GM12878 (cell line): ENCODE measurements at regions not wholly inside any gene's neighbourhood (a gene's known extent, or its start where the extent isn't known, plus 50 kb on each side); places are given as distances from the start of the nearest gene placed in this dataset.

Experiments used
- ATAC-seq: fragments of 200-7000 bp; cut with Tn5 transposase; 3 replicates; pipeline ENCODE4 v1.9.1; 2020; ENCODE audit warnings: mild to moderate bottlenecking, moderate library complexity
- BruUV-seq: library from RNA; stranded (reverse); fragments of 400-500 nt; replicated peaks from 2 replicates; lab custom pipeline; 2021; lab: Mats Ljungman, UMichigan
- CTCF ChIA-PET: fragments of 300-600 bp; sonication (Branson Sonifier 250); formaldehyde crosslinking; extraction: SDS; loops from one replicate; lab custom pipeline; 2021; ENCODE audit warnings: inconsistent platforms; lab: Yijun Ruan, JAX
- POLR2A ChIA-PET: fragments of 350-600 bp; formaldehyde crosslinking; extraction: SDS; loops from one replicate; lab custom pipeline; 2021; ENCODE audit warnings: inconsistent platforms; lab: Charles Lee
- RAD21 ChIA-PET: fragments of 300-600 bp; sonication (Branson Sonifier 250); formaldehyde crosslinking; loops from one replicate; lab custom pipeline; 2023; ENCODE audit warnings: antibody characterized with exemption; ENCODE audit not compliant: unreplicated experiment; lab: Charles Lee
- SMC1A ChIA-PET: fragments of 300-600 bp; sonication (Branson Sonifier 250); formaldehyde crosslinking; loops from one replicate; lab custom pipeline; 2023; ENCODE audit not compliant: unreplicated experiment, uncharacterized antibody; lab: Charles Lee
- DNase-seq: peaks from one replicate; pipeline ENCODE4 v3.0.0-alpha.2; 2011; ENCODE audit warnings: low read depth, low spot score
- FAIRE-seq: peaks from 3 replicates; lab custom pipeline; 2011; peaks lifted over from hg19 to GRCh38; lab: Jason Lieb, UNC
- H2AFZ ChIP-seq: 2 replicates; pipeline ENCODE4 v1.6.0; 2011; ENCODE audit warnings: low read depth, low read length, control low read depth; ENCODE audit not compliant: control insufficient read depth
- H3K27ac ChIP-seq: 2 replicates; pipeline ENCODE4 v1.5.1; 2011; ENCODE audit warnings: control low read depth; ENCODE audit not compliant: control insufficient read depth, insufficient read depth
- H3K27me3 ChIP-seq, 2 experiments: replicated peaks in 1 of 2; 2 replicates each; pipeline versions ENCODE4 v1.6.0 to v1.6.1; 2011; ENCODE audit warnings: low read length in 1 of 2; ENCODE audit not compliant: control insufficient read depth in 2 of 2, insufficient read depth in 2 of 2
- H3K36me3 ChIP-seq, 2 experiments: 2 replicates each; pipeline ENCODE4 v1.5.1; 2011; ENCODE audit warnings: low read length in 1 of 2; ENCODE audit not compliant: control insufficient read depth in 2 of 2, insufficient read depth in 2 of 2
- H3K4me1 ChIP-seq: 2 replicates; pipeline ENCODE4 v1.6.1; 2011; ENCODE audit warnings: mild to moderate bottlenecking, low read length, moderate library complexity, mixed read lengths; ENCODE audit not compliant: control insufficient read depth, insufficient read depth
- H3K4me2 ChIP-seq: 2 replicates; pipeline ENCODE4 v1.6.0; 2011; ENCODE audit warnings: control low read depth; ENCODE audit not compliant: control insufficient read depth, insufficient read depth
- H3K4me3 ChIP-seq: fragments of 200-600 bp; sonication (generic); 2 replicates; pipeline ENCODE4 v1.5.1; 2016
- H3K79me2 ChIP-seq: 2 replicates; pipeline ENCODE4 v1.6.0; 2011; ENCODE audit warnings: low read length; ENCODE audit not compliant: control insufficient read depth, insufficient read depth
- H3K9ac ChIP-seq: 2 replicates; pipeline ENCODE4 v1.8.0; 2011; ENCODE audit warnings: low read length, control low read depth, mixed read lengths; ENCODE audit not compliant: control insufficient read depth, insufficient read depth
- H3K9me3 ChIP-seq: replicated peaks from 3 replicates; pipeline ENCODE4 v1.5.1; 2011; ENCODE audit warnings: mild to moderate bottlenecking, low read length; ENCODE audit not compliant: control insufficient read depth, insufficient read depth
- H4K20me1 ChIP-seq: 2 replicates; pipeline ENCODE4 v1.6.0; 2011; ENCODE audit not compliant: control insufficient read depth, insufficient read depth
- ASH2L ChIP-seq: fragments of 300-600, 200-600 bp; sonication (generic); IDR thresholded peaks from 2 replicates; pipeline ENCODE4 v1.6.1; 2017; ENCODE audit warnings: low read depth, mild to moderate bottlenecking, borderline replicate concordance
- ATF7 ChIP-seq: fragments of 450-650 bp; IDR thresholded peaks from 2 replicates; pipeline ENCODE4 v1.6.1; 2016; ENCODE audit warnings: low read depth, mild to moderate bottlenecking
- MAX ChIP-seq: IDR thresholded peaks from 2 replicates; pipeline ENCODE4 v1.6.1; 2012; ENCODE audit warnings: low read depth, low read length, improper control_type of control experiment
- NR2F1 ChIP-seq: fragments of 450-650 bp; conservative IDR thresholded peaks from 2 replicates; pipeline ENCODE4 v1.6.1; 2017; ENCODE audit warnings: mild to moderate bottlenecking
- PKNOX1 ChIP-seq: fragments of 450-650 bp; IDR thresholded peaks from 2 replicates; pipeline ENCODE4 v1.6.1; 2016; ENCODE audit warnings: mild to moderate bottlenecking
- ZBTB11 ChIP-seq: fragments of 450-650 bp; formaldehyde crosslinking; IDR thresholded peaks from 2 replicates; pipeline ENCODE4 v1.5.0; 2022; ENCODE audit warnings: mild to moderate bottlenecking, missing genetic modification characterization
- WGBS: methylation state at CpG from one replicate; pipeline ENCODE4 v1.1.6; 2016; ENCODE audit warnings: low lambda C conversion rate; ENCODE audit not compliant: insufficient replicate concordance, insufficient coverage; ENCODE audit errors: missing lambda C conversion rate; 5-methylcytosine and 5-hydroxymethylcytosine counted together
- in situ Hi-C: fragments of 300-500 bp; cut with MboI; formaldehyde crosslinking; loops from 9 replicates; pipeline ENCODE4 v1.14.3; 2018; ENCODE audit warnings: mixed read lengths
- intact Hi-C: fragments of 100-400 bp; cut with micrococcal nuclease; formaldehyde crosslinking; loops from one replicate; pipeline ENCODE4 v1.14.2; 2022; ENCODE audit not compliant: unreplicated experiment

- TF ChIP-seq ATF7 (no peak), NR2F1 (peak; percentile 92), MAX (no peak), PKNOX1 (0 out of 2 replicates have a peak, but pooled peaks have one; percentile 15), ZBTB11 (CRISPR knock-in tag) (no peak), ASH2L (no peak)
- Histone ChIP-seq H4K20me1 (no peaks in the 10 kb centered on the region), H3K9ac (peak overlapping the region; percentile 70), H3K4me1 (no peaks in the 10 kb centered on the region), H3K4me2 (peak overlapping the region; percentile 57; the same call in 1 of the 2 replicates), H3K27ac (peak overlapping the region; percentile 77), H3K36me3 (no peaks in the 10 kb centered on the region; a peak in 1 of 4 replicates), H3K79me2 (peaks cover 6% of the 10 kb centered on the region), H3K9me3 (no peaks in the 10 kb centered on the region), H3K4me3 (peak overlapping the region; percentile 67), H3K27me3 (no peaks in the 10 kb centered on the region), H2AFZ (peak overlapping the region; percentile 56)
- SMC1A ChIA-PET = interaction anchor here (0.9 to 1.5 kb wide), 2 partner anchors 14 to 278 kb away, joined by 3 to 4 read pairs; no protein-coding TSS in a partner anchor
- RAD21 ChIA-PET = interaction anchor here (1.0 kb wide), 1 partner anchor 14 kb away, joined by 4 read pairs; no protein-coding TSS in a partner anchor
- FAIRE-seq = no peak
- peak; percentile 64 for ATAC-seq
- WGBS = 22% methylated on average over 13 of the region's 16 CpGs
- DNase-seq = no peak
- intact Hi-C loops (no loop called here), in situ Hi-C loops (no loop called here)
- CTCF ChIA-PET = interaction anchor here (0.7 to 2.1 kb wide), 3 partner anchors 9 to 344 kb away, joined by 3 to 6 read pairs (median 5); no protein-coding TSS in a partner anchor
- POLR2A ChIA-PET = interaction anchor here (1.2 kb wide), 1 partner anchor 125 kb away, joined by 3 read pairs; no protein-coding TSS in a partner anchor
- TSS peak; percentile 66 for BruUV-seq
Measured at GRCh38 chrX:46447384-46447783, 97.8 kb downstream of the ZNF674 start.
